ENCODE measurements at regions not wholly inside any gene's neighbourhood (a gene's known extent, or its start where the extent isn't known, plus 50 kb on each side); places are given as distances from the start of the nearest gene placed in this dataset.

DNA sequence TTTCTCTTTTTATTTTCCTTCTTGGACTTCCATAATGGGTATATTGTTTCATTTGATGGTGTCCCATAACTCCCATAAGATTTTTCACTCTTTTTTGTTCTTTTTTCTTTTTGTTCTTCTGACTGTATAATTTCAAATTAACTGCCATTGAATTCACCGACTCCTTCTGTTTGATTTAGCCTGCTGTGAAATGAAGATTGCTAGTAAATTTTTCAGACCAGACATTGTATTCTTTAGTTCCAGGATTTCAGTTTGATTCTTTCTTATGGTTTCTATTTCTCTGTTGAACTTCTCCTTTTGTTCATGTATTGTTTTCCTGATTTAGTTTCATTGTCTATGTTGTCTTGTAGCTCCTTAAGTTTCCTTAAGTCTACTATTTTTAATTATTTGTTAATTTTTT, 87.6 kb upstream of the SPOPL start:
- H3K4me1 ChIP-seq: no peaks in the 10 kb centered on the region
- no peaks in the 10 kb centered on the region for H3K27me3 ChIP-seq
- DNase-seq: no peak
- H3K27ac ChIP-seq: no peak overlapping the region
- TF ChIP-seq, protein P1, sequence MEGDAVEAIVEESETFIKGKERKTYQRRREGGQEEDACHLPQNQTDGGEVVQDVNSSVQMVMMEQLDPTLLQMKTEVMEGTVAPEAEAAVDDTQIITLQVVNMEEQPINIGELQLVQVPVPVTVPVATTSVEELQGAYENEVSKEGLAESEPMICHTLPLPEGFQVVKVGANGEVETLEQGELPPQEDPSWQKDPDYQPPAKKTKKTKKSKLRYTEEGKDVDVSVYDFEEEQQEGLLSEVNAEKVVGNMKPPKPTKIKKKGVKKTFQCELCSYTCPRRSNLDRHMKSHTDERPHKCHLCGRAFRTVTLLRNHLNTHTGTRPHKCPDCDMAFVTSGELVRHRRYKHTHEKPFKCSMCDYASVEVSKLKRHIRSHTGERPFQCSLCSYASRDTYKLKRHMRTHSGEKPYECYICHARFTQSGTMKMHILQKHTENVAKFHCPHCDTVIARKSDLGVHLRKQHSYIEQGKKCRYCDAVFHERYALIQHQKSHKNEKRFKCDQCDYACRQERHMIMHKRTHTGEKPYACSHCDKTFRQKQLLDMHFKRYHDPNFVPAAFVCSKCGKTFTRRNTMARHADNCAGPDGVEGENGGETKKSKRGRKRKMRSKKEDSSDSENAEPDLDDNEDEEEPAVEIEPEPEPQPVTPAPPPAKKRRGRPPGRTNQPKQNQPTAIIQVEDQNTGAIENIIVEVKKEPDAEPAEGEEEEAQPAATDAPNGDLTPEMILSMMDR (IDR thresholded peaks at IDR 0.05): no peak
- TF ChIP-seq POLR2A (IDR thresholded peaks at IDR 0.05): no peak
- no peaks in the 10 kb centered on the region for H3K36me3 ChIP-seq
- H3K9me3 ChIP-seq: no peaks in the 10 kb centered on the region
- no peak overlapping the region for H3K4me3 ChIP-seq

DNA sequence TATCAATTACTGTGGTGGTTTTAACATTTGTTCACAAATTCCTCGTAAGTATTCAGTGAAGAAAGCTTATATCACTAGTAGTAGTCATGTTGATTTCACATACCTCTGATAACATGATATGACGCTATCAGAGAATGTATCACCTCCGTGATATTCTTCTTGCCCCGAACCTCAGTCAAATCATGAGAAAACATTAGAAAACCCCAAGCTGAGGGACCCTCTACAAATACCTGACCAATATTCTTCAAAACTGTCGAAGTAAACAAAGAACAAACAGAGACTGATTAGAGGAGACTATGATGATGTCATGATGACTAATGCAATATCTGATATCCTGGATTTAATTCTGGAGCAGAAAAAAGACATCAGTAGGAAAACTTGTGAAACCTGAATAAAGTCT, 85.6 kb upstream of the SPOPL start:
- Histone ChIP-seq H3K4me3 (no peak overlapping the region), H3K27me3 (no peaks in the 10 kb centered on the region), H3K4me1 (no peaks in the 10 kb centered on the region), H3K27ac (no peak overlapping the region), H3K9me3 (no peaks in the 10 kb centered on the region), H3K36me3 (no peaks in the 10 kb centered on the region)
- DNase-seq: no peak
- TF ChIP-seq POLR2A (IDR thresholded peaks at IDR 0.05): no peak
- TF ChIP-seq, protein P1 (IDR thresholded peaks at IDR 0.05): no peak

DNA sequence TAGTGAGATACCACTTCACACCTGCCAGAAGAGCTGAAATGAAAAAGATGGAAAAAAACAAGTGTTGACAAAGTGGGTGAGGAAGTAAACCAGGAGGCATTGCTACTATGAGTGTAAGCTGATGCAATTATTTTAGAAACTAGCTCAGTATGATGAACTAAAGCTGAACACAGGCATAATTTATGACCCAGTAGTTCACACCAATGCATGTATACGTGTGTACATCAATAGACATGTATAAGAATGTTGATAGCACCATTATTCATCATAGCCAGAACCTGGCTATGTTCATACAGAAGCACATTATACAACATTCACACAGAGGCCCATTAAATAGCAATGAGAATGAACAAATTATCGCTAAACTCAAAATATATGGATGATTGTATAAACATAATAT, 83.1 kb upstream of the SPOPL start:
- no peaks in the 10 kb centered on the region for H3K36me3 ChIP-seq
- TF ChIP-seq, protein P1 (IDR thresholded peaks at IDR 0.05): no peak
- no peak for TF ChIP-seq POLR2A (IDR thresholded peaks at IDR 0.05)
- peaks cover 0 to 5% (median 0%) of the 10 kb centered on the region in 4 donors for H3K4me1 ChIP-seq
- no peaks in the 10 kb centered on the region for H3K9me3 ChIP-seq
- no peak overlapping the region for H3K27ac ChIP-seq
- H3K27me3 ChIP-seq: no peaks in the 10 kb centered on the region
- no peak overlapping the region for H3K4me3 ChIP-seq
- DNase-seq: no peak

DNA sequence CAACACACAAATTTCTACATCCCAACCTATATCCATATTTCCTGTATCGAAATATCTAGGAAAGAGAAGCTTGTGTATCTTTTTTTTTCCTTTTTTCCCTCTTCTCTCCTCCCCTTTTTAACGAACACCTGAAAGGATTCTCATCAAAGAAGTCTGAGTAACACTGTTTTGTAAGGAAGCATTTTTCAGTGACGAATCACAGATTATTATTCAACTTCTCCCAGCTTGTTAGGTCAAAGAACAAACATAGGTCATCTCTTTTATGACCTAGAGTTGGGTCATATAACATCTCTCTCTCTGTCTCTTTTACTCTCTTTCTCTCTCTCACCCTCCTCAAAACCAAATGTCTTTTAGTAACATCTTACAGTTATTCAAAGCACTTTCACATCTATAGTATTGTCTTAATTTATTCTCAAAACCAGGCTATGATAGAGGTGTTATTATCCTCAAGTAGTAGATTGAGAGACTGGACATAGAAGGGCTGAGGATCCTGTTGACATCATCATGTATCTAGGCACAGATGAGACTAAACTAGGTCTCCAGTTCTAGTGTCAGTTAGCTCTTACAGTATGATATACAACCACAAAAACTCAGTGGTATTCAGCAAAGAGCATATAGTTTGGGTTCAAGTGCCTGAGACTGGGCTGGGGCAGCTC, 80.1 kb upstream of the SPOPL start:
- Histone ChIP-seq H3K36me3 (no peaks in the 10 kb centered on the region), H3K4me1 (peaks cover 0 to 5% (median 0%) of the 10 kb centered on the region in 4 donors), H3K4me3 (no peak overlapping the region), H3K27ac (no peak overlapping the region), H3K27me3 (no peaks in the 10 kb centered on the region), H3K9me3 (no peaks in the 10 kb centered on the region)
- no peak for TF ChIP-seq POLR2A (IDR thresholded peaks at IDR 0.05)
- TF ChIP-seq, protein P1 (IDR thresholded peaks at IDR 0.05): no peak
- DNase-seq: no peak

DNA sequence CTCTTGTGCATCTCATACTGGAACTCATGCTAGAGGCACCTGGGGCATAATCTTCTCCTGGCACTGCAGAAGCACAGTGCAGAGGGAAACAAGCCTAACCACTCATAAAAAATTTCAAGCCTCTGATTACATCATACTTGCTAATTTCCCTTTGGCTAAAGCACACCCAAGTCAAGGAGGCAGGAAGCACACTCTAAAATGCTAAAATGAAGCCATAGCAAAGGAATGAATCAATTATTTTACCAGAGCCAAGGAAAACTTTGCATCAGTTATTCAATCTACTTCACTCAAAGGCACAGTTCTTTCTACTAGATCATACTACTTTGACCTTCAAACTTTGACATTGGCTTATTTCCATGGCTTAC, 79.6 kb upstream of the SPOPL start:
- no peak overlapping the region for H3K4me3 ChIP-seq
- no peaks in the 10 kb centered on the region for H3K27me3 ChIP-seq
- no peaks in the 10 kb centered on the region for H3K36me3 ChIP-seq
- TF ChIP-seq, protein P1 (IDR thresholded peaks at IDR 0.05): no peak
- TF ChIP-seq POLR2A (IDR thresholded peaks at IDR 0.05): no peak
- peaks cover 0 to 5% (median 0%) of the 10 kb centered on the region in 4 donors for H3K4me1 ChIP-seq
- no peak overlapping the region for H3K27ac ChIP-seq
- DNase-seq: no peak
- no peaks in the 10 kb centered on the region for H3K9me3 ChIP-seq

DNA sequence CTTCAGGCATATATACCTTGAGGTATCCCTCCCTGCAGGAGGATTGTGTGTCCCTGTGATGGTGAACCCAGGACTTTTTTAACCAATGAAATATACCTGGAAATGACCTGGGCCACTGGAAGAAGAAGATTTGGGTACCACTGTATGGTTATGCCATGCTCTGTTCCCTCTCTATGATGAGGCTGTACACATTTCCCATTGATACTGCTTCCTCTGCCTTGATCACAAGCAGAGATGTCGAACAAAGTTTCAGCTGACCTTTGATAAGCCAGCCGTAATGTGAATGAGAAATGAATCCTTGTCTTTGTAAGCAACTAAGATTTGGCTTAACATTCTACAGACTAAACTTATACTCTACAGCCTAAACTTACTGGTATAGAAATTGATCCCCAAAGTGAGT, 78.4 kb upstream of the SPOPL start:
- no peak overlapping the region for H3K4me3 ChIP-seq
- H3K27me3 ChIP-seq: no peaks in the 10 kb centered on the region
- H3K27ac ChIP-seq: no peak overlapping the region
- H3K36me3 ChIP-seq: no peaks in the 10 kb centered on the region
- no peak for TF ChIP-seq POLR2A (IDR thresholded peaks at IDR 0.05)
- TF ChIP-seq, protein P1 (IDR thresholded peaks at IDR 0.05): no peak
- no peak for DNase-seq
- no peaks in the 10 kb centered on the region for H3K9me3 ChIP-seq
- peaks cover 0 to 5% (median 0%) of the 10 kb centered on the region in 4 donors for H3K4me1 ChIP-seq

Data from Peyer's patch (tissue), 4 donors.